GM12873 (cell line): ENCODE measurements at regions not wholly inside any gene's neighbourhood (a gene's known extent, or its start where the extent isn't known, plus 50 kb on each side); places are given as distances from the start of the nearest gene placed in this dataset.

Source experiments
- TF ChIP-seq, protein P1 (sequence below): IDR thresholded peaks from 2 replicates; pipeline ENCODE4 v1.5.1; 2012; ENCODE audit warnings: low read depth, mild to moderate bottlenecking, moderate library complexity, low read length, control low read depth; ENCODE audit not compliant: insufficient read depth; ENCODE audit errors: missing control alignments

DNA sequence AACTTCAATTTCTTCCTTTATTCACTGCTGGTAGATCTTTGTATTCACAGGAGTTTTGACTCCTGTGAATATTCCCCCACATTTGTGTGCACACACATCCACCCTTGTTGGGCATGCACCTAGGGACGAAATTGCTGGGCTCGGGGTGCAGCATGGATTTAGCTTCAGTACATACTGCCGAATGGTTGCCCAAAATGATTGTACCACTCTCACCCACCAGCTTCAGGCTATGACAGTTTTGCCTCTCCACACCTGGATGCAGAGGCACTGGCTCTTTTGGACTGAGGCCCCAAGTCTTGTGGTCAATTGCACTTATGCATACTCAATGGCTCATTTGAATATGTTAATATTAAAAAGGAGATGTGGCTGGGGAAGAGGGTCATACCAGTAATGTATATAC lies 65.1 kb upstream of the ODC1 start:
- TF ChIP-seq, protein P1, sequence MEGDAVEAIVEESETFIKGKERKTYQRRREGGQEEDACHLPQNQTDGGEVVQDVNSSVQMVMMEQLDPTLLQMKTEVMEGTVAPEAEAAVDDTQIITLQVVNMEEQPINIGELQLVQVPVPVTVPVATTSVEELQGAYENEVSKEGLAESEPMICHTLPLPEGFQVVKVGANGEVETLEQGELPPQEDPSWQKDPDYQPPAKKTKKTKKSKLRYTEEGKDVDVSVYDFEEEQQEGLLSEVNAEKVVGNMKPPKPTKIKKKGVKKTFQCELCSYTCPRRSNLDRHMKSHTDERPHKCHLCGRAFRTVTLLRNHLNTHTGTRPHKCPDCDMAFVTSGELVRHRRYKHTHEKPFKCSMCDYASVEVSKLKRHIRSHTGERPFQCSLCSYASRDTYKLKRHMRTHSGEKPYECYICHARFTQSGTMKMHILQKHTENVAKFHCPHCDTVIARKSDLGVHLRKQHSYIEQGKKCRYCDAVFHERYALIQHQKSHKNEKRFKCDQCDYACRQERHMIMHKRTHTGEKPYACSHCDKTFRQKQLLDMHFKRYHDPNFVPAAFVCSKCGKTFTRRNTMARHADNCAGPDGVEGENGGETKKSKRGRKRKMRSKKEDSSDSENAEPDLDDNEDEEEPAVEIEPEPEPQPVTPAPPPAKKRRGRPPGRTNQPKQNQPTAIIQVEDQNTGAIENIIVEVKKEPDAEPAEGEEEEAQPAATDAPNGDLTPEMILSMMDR = no peak

DNA sequence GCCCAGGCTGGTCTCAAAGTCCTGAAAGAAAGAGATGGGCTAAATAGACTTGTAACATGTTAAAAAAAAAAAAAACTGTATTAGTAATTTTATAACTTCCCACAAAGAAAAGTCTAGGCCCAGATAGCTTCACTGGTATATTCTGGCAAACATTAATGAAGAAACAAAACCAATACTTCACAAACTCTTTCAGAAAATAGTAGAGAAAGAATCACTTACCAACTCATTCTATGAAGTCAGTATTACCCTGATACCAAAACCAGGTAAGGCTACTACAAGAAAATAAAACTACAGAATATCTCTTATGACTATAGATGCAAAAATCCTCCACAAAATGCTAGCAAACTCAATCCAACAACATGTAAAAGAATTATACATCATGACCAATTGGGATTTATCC lies 59.9 kb upstream of the ODC1 start:
- TF ChIP-seq, protein P1 = no peak

DNA sequence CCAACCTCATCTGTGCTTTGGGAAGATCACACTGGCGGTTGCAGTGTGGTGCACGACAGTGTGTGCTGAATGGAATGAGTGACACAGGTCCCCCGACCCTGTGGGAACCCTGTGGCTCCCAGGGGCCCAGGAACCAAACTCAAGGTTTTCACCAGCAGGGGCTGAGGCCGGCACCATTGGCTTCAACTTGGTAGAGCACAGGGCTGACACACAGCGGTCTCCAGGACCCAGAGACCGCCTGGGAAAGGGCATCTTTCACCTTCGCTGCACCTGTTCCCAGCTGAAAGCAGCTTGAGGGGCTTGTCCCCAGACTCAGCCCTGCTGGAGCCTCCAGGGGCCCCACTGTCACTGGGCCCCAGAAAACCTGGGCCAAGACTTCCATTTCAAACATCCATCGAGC lies 59.0 kb upstream of the ODC1 start:
- TF ChIP-seq, protein P1 = no peak

DNA sequence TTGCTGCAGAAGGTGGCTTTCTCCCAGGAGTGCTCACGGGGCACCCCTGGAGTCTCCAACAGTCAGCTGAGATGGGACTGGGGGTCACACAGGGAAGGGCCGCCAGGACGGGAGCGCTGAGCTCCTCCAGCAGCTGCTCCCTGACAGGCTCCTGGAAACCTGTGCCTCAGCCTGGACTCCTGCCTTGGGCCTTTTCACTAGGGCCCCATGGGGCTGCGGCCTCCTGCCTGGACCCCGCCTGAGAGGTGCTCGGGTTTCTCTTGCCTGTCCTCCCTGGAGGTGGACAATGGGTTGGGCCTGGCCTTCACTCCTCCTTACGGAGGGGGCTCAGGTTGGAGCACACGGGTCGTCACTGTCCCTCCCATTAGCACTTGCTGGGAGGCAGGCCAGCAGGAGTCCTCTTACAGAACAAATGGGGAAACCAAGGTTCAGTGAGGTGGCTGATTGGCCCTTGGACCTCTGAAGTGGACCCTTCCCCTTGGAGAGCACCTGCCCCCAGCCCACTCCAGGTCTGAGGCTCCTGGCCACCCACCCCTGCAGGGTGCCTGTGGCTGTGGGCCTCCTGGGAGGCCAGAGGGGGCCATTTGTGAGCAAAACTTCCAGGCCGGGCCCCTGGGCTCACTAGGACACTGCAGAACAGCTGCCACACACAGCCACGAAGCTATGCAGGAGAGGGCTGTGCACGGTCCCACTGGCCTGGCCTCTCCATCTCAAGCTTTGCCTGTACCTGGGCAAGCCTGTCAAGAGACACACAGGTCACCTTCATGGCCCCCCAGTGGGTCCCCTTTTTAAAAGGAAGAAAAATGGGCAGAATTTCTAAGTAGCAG lies 57.1 kb upstream of the ODC1 start:
- TF ChIP-seq, protein P1 = no peak

DNA sequence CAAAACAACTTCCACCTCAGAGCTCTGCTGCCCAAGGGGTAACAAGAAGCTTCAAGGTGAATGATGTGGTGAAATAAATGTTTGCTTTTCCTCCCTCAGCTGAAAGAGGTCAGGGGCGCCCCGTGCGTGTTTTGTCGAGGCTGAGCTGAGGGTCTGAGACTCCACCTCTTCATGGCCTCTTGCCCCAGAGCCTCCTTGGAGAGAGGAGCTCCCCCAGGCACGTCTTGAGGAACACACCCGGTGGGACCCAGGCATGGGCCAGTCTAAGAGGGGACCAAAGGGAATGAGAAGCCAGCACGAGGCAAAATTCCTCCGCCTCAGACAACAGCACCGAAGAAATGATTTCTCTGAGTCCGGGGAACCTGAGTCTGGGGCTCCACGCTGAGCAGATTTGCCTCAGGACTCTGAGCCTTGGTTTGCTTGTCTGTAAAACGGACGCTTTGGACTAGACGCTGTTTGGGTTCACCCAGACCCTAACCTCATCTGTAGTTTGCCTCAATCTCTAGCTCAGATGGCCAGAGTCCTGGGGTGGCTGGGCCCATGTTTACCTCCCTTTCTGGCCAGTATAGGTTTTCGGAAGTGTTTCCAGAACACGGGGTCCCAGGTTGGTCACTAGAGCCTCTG lies 56.4 kb upstream of the ODC1 start:
- TF ChIP-seq, protein P1 = no peak

DNA sequence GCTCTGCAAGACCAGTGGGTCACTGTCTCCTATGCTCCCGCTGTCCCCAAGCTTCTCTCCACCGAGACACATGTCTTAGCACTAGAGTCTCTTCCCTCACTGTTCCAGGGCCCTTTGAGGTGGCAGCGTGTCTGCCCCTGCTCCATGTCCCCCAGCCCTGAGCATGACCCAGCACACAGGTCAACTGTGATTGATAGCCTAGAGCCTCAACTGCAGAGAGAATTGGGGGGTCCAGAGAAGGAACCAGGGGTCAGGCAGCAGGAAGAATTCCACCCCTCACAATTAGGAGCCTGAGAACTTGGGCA lies 54.6 kb upstream of the ODC1 start:
- TF ChIP-seq, protein P1 = no peak

DNA sequence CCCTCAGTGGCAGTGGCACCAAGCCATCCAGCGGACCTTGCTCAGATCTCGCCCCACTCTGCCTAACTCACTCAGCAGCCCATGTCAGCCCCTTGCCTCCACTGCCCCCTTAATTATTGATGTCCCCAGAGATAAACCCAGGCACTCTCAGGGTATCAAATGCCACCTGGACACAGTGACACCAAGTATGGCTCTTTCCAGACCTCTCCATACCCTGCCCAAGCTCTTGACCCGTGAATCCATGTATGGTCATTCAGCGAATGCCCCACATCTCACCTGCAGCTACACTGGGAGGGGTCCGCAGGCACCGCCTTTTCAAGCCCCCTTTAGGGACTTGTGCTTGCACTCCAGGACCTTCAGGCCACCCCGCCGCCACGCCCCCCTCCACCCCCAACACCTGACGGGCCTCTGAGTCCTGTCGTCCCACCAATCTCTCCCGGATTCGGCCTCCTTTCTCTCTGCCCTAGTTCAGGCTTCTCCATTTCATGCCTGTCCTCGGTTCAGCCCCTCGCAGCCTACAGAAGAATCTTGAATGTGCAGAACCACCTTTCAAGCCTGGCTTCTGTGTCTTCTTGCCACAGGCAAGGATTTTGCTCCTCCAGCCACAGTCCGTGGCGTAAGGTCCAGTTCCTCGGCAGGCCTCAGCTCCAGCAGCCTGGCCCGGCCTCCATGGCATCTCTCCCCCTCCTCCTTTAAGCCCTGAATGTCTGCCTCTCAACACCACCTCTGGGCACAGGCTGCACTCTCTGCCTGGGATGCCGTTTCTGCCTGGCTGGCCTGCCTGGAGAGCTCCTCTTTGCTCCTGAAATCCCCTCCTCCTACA lies 54.1 kb upstream of the ODC1 start:
- TF ChIP-seq, protein P1 = no peak
